SK-N-SH (cell line): ENCODE measurements at regions not wholly inside any gene's neighbourhood (a gene's known extent, or its start where the extent isn't known, plus 50 kb on each side); places are given as distances from the start of the nearest gene placed in this dataset.
A peak's percentile ranks its signal among the peaks of the same experiment; 100 is the strongest.

Experiments used
- CTCF ChIA-PET: fragments of 300-600, 350-600 bp; formaldehyde crosslinking; extraction: SDS; loops from one replicate; lab custom pipeline; 2021; lab: Yijun Ruan, JAX
- POLR2A ChIA-PET: fragments of 350-600 bp; sonication (Branson Sonifier 250); formaldehyde crosslinking; extraction: SDS; loops from one replicate; lab custom pipeline; 2020; ENCODE audit warnings: antibody characterized with exemption, inconsistent platforms; lab: Yijun Ruan, JAX
- DNase-seq: peaks from one replicate; pipeline ENCODE4 v3.0.0; 2012
- H2AFZ ChIP-seq: fragments of 200-600 bp; sonication (generic); 2 replicates; pipeline ENCODE4 v1.8.1; 2016; ENCODE audit warnings: antibody characterized with exemption, mild to moderate bottlenecking, low read depth
- H3F3A ChIP-seq: fragments of 200-600 bp; sonication (generic); replicated peaks from 2 replicates; pipeline ENCODE3; 2016; ENCODE audit warnings: antibody characterized with exemption, mild to moderate bottlenecking; ENCODE audit not compliant: insufficient read depth
- H3K27ac ChIP-seq, 2 experiments: fragments of 200-500 bp in 1 of 2; fragments of 200-600 bp in 1 of 2; sonication (Bioruptor generic) in 1 of 2; sonication (generic), shearing (Covaris generic) in 1 of 2; 2 replicates each; pipeline versions ENCODE4 v1.5.1 to v1.6.1; 2014 to 2016; ENCODE audit warnings: low read depth in 2 of 2, inconsistent platforms in 1 of 2, low read length in 1 of 2, mild to moderate bottlenecking in 1 of 2, mixed read lengths in 1 of 2
- H3K27me3 ChIP-seq: fragments of 200-600 bp; sonication (generic), shearing (Covaris generic); 2 replicates; pipeline ENCODE4 v1.6.1; 2016; ENCODE audit warnings: mixed run types; ENCODE audit not compliant: insufficient read depth
- H3K36me3 ChIP-seq, 2 experiments: fragments of 200-500 bp in 1 of 2; fragments of 200-600 bp in 1 of 2; sonication (Bioruptor generic) in 1 of 2; sonication (generic) in 1 of 2; replicated peaks in 1 of 2; 2 replicates each; pipeline versions ENCODE3 to v1.5.1; 2014 to 2016; ENCODE audit warnings: low read length in 1 of 2, mild to moderate bottlenecking in 1 of 2; ENCODE audit not compliant: insufficient read depth in 2 of 2, control insufficient read depth in 1 of 2
- H3K4me1 ChIP-seq, 2 experiments: fragments of 200-500 bp in 1 of 2; fragments of 200-600 bp in 1 of 2; sonication (Bioruptor generic) in 1 of 2; sonication (generic), shearing (Covaris generic) in 1 of 2; 2 replicates each; pipeline versions ENCODE4 v1.5.1 to v1.6.1; 2014 to 2016; ENCODE audit warnings: low read depth in 1 of 2, low read length in 1 of 2, mixed run types in 1 of 2; ENCODE audit not compliant: insufficient read depth in 2 of 2, control insufficient read depth in 1 of 2
- H3K4me2 ChIP-seq: fragments of 200-600 bp; sonication (generic), shearing (Covaris generic); 2 replicates; pipeline ENCODE4 v1.6.1; 2017; ENCODE audit warnings: mixed run types
- H3K4me3 ChIP-seq, 2 experiments: fragments of 200-500 bp in 1 of 2; fragments of 200-600 bp in 1 of 2; sonication (Bioruptor generic) in 1 of 2; sonication (generic), shearing (Covaris generic) in 1 of 2; 2 replicates each; pipeline versions ENCODE4 v1.5.1 to v1.8.1; 2014 to 2016; ENCODE audit warnings: low read depth in 2 of 2, inconsistent platforms in 1 of 2, low read length in 1 of 2, mild to moderate bottlenecking in 1 of 2, mixed read lengths in 1 of 2, moderate library complexity in 1 of 2
- H3K79me2 ChIP-seq: fragments of 200-600 bp; sonication (generic); 2 replicates; pipeline ENCODE4 v1.8.1; 2017; ENCODE audit warnings: mild to moderate bottlenecking; ENCODE audit not compliant: insufficient read depth
- H3K9ac ChIP-seq: fragments of 200-600 bp; sonication (generic); 2 replicates; pipeline ENCODE4 v1.6.1; 2017; ENCODE audit warnings: mixed run types
- H3K9me2 ChIP-seq: fragments of 200-600 bp; sonication (generic); 2 replicates; pipeline ENCODE4 v1.6.1; 2017; ENCODE audit warnings: mixed run types
- H3K9me3 ChIP-seq: fragments of 200-600 bp; sonication (generic); 2 replicates; pipeline ENCODE4 v1.6.1; 2017; ENCODE audit warnings: mixed run types, mild to moderate bottlenecking, moderate library complexity
- H4K20me1 ChIP-seq: fragments of 200-600 bp; sonication (generic); 2 replicates; pipeline ENCODE4 v1.6.1; 2017; ENCODE audit warnings: mild to moderate bottlenecking, mixed run types; ENCODE audit not compliant: insufficient read depth
- FOSL2 ChIP-seq: IDR thresholded peaks from 2 replicates; pipeline ENCODE4 v1.4.0; 2012; ENCODE audit warnings: low read depth, mild to moderate bottlenecking, moderate library complexity, borderline replicate concordance
- FOXM1 ChIP-seq: IDR thresholded peaks from 2 replicates; pipeline ENCODE4 v1.4.0; 2012; ENCODE audit warnings: low read depth, mild to moderate bottlenecking
- GATA2 ChIP-seq: sonication (generic); formaldehyde crosslinking; IDR thresholded peaks from 2 replicates; pipeline ENCODE4 v1.5.0; 2020; ENCODE audit warnings: mild to moderate bottlenecking, missing genetic modification reagents
- MAX ChIP-seq: IDR thresholded peaks from 2 replicates; pipeline ENCODE4 v1.4.0; 2012; ENCODE audit warnings: low read depth
- MEF2A ChIP-seq: IDR thresholded peaks from 2 replicates; pipeline ENCODE4 v1.4.0; 2012; ENCODE audit warnings: low read depth, borderline replicate concordance
- MXI1 ChIP-seq: IDR thresholded peaks from 2 replicates; pipeline ENCODE4 v1.6.1; 2012; ENCODE audit warnings: mild to moderate bottlenecking, low read depth, low read length, improper control_type of control experiment
- NRF1 ChIP-seq: IDR thresholded peaks from 2 replicates; pipeline ENCODE4 v1.6.1; 2012; ENCODE audit warnings: low read depth, mild to moderate bottlenecking, low read length
- POLR2AphosphoS5 ChIP-seq: IDR thresholded peaks from 2 replicates; pipeline ENCODE4 v1.6.1; 2012; ENCODE audit warnings: low read depth, low read length
- SMC3 ChIP-seq: IDR thresholded peaks from 2 replicates; pipeline ENCODE4 v1.6.1; 2012; ENCODE audit warnings: low read depth, low read length, improper control_type of control experiment
- TCF12 ChIP-seq: IDR thresholded peaks from 2 replicates; pipeline ENCODE4 v1.4.0; 2012
- WGBS: methylation state at CpG from one replicate; pipeline ENCODE4 v1.1.6; 2017; ENCODE audit warnings: low lambda C conversion rate; 5-methylcytosine and 5-hydroxymethylcytosine counted together
- TF ChIP-seq, protein P1 (sequence below): fragments of 200-600 bp; sonication (generic); IDR thresholded peaks from 2 replicates; pipeline ENCODE4 v1.6.1; 2017; ENCODE audit warnings: antibody characterized with exemption, mild to moderate bottlenecking, moderate library complexity
- TF ChIP-seq, protein P2 (sequence below): IDR thresholded peaks from 2 replicates; pipeline ENCODE4; 2012

DNA sequence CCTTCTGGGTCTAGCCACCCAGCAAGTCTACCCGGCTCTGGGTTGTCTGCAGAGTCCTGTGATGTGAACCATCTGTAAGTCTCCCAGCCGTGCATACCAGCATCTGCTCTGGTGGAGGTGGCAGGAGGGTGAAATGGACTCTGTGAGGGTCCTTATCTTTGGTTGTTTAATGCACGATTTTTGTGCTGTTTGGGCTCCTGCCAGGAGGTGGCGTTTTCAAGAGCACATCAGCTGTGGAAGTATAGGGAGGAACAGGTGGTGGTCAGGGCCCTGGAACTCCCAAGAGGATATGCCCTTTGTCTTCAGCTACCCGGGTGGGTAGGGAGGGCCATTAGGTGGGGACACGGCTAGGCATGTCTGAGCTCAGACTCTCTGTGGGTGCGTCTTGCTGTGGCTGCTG is 66.5 kb upstream of the ZFP42 start:
- Histone ChIP-seq H3K79me2 (no peaks in the 10 kb centered on the region), H3K27me3 (no peaks in the 10 kb centered on the region), H3F3A (no peaks in the 10 kb centered on the region), H3K4me3 (no peak overlapping the region), H3K27ac (no peak overlapping the region), H3K9me3 (no peaks in the 10 kb centered on the region), H4K20me1 (no peaks in the 10 kb centered on the region), H3K36me3 (no peaks in the 10 kb centered on the region), H3K9ac (no peak overlapping the region), H3K9me2 (no peaks in the 10 kb centered on the region), H3K4me2 (no peak overlapping the region), H2AFZ (no peak overlapping the region), H3K4me1 (no peaks in the 10 kb centered on the region)
- ChIA-PET CTCF (interaction anchor here (1.1 to 1.2 kb wide), 3 partner anchors 11 to 1273 kb away, joined by 3 to 4 read pairs (median 3); no protein-coding TSS in a partner anchor), POLR2A (no interaction called here)
- WGBS = 38% methylated on average over 6 of the region's 7 CpGs
- TF ChIP-seq NRF1 (no peak), FOSL2 (no peak), MXI1 (no peak), FOXM1 (no peak), POLR2AphosphoS5 (no peak), MAX (no peak), SMC3 (peak; percentile 19; the same call in 1 of the 2 replicates), GATA2 (CRISPR knock-in tag) (no peak)
- TF ChIP-seq, protein P1, sequence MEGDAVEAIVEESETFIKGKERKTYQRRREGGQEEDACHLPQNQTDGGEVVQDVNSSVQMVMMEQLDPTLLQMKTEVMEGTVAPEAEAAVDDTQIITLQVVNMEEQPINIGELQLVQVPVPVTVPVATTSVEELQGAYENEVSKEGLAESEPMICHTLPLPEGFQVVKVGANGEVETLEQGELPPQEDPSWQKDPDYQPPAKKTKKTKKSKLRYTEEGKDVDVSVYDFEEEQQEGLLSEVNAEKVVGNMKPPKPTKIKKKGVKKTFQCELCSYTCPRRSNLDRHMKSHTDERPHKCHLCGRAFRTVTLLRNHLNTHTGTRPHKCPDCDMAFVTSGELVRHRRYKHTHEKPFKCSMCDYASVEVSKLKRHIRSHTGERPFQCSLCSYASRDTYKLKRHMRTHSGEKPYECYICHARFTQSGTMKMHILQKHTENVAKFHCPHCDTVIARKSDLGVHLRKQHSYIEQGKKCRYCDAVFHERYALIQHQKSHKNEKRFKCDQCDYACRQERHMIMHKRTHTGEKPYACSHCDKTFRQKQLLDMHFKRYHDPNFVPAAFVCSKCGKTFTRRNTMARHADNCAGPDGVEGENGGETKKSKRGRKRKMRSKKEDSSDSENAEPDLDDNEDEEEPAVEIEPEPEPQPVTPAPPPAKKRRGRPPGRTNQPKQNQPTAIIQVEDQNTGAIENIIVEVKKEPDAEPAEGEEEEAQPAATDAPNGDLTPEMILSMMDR = peak; percentile 22; the same call in 1 of the 2 replicates
- peak; percentile 20 for DNase-seq

DNA sequence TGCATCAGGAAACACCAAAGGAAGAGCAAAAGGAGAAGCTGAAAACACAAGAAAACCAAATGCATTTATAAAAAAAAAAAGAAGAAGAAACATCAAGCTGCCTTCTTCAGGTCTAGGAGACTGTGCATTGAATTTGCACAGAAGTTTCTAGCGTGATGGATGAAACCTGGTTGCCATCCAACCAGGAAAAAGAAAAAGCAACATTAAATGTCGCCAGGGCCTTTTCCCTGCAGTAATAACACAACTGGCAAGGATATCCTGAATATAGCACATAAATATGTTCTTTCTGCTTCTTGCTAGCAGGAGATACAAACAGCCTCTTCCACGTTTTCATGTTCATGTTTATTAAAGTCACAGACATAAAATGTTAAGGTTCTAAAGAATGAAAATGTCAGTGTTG is 60.8 kb upstream of the ZFP42 start:
- WGBS = 17% methylated on average over 3 of the region's 3 CpGs
- H3K9me2 ChIP-seq = no peaks in the 10 kb centered on the region
- DNase-seq = no peak
- TF ChIP-seq MEF2A = no peak
- CTCF ChIA-PET = no interaction called here
- H3K36me3 ChIP-seq = no peaks in the 10 kb centered on the region
- no peak overlapping the region for H3K9ac ChIP-seq
- H3K79me2 ChIP-seq = no peaks in the 10 kb centered on the region
- POLR2A ChIA-PET = no interaction called here
- no peak overlapping the region for H3K4me3 ChIP-seq
- no peak overlapping the region for H2AFZ ChIP-seq
- no peaks in the 10 kb centered on the region for H3F3A ChIP-seq
- no peak overlapping the region for H3K4me2 ChIP-seq
- no peaks in the 10 kb centered on the region; the same call in 1 of the 2 replicates for H3K27me3 ChIP-seq
- no peaks in the 10 kb centered on the region for H4K20me1 ChIP-seq
- H3K4me1 ChIP-seq = no peaks in the 10 kb centered on the region
- H3K9me3 ChIP-seq = no peaks in the 10 kb centered on the region
- H3K27ac ChIP-seq = no peak overlapping the region

- no peaks in the 10 kb centered on the region for H3K4me1 ChIP-seq
- no peak for DNase-seq
- CTCF ChIA-PET = no interaction called here
- H3K9ac ChIP-seq = no peak overlapping the region
- no peak for TF ChIP-seq TCF12
- TF ChIP-seq, protein P2, sequence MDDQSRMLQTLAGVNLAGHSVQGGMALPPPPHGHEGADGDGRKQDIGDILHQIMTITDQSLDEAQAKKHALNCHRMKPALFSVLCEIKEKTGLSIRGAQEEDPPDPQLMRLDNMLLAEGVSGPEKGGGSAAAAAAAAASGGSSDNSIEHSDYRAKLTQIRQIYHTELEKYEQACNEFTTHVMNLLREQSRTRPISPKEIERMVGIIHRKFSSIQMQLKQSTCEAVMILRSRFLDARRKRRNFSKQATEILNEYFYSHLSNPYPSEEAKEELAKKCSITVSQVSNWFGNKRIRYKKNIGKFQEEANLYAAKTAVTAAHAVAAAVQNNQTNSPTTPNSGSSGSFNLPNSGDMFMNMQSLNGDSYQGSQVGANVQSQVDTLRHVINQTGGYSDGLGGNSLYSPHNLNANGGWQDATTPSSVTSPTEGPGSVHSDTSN = no peak
- WGBS = 74% methylated on average over 24 of the region's 25 CpGs
- no peak overlapping the region for H3K27ac ChIP-seq
- no peaks in the 10 kb centered on the region for H3K79me2 ChIP-seq
- H4K20me1 ChIP-seq = no peaks in the 10 kb centered on the region
- POLR2A ChIA-PET = no interaction called here
- H3K36me3 ChIP-seq = no peaks in the 10 kb centered on the region
- H3K4me2 ChIP-seq = no peak overlapping the region
- no peak overlapping the region for H3K4me3 ChIP-seq
- H3K9me2 ChIP-seq = no peaks in the 10 kb centered on the region
- no peaks in the 10 kb centered on the region; the same call in 1 of the 2 replicates for H3K27me3 ChIP-seq
- no peaks in the 10 kb centered on the region for H3F3A ChIP-seq
- no peak overlapping the region for H2AFZ ChIP-seq
- no peaks in the 10 kb centered on the region for H3K9me3 ChIP-seq
Measured at GRCh38 chr4:187937557-187937956, 58.0 kb upstream of the ZFP42 start.
